ENCODE measurements at regions not wholly inside any gene's neighbourhood (a gene's known extent, or its start where the extent isn't known, plus 50 kb on each side); places are given as distances from the start of the nearest gene placed in this dataset.

GRCh38 chr3:102605153-102605552 lies 170.3 kb downstream of the ZPLD1 start (continued):
- TF ChIP-seq RAD21 (IDR thresholded peaks at IDR 0.05 in 1 of 2, conservative IDR thresholded peaks at IDR 0.05 in 1 of 2; ENCODE audit: low read depth in 2 of 2, low read length in 2 of 2): no peak
- TF ChIP-seq GABPA (IDR thresholded peaks at IDR 0.05; ENCODE audit: borderline replicate concordance, insufficient read depth, low read length): no peak
- no peak for TF ChIP-seq TAF7 (optimal IDR thresholded peaks at IDR 0.05; ENCODE audit: borderline replicate concordance, low read depth, low read length)
- TF ChIP-seq SIRT6 (IDR thresholded peaks at IDR 0.05; ENCODE audit: low read length): no peak
